CD14-positive monocyte (primary cell): ENCODE measurements at regions not wholly inside any gene's neighbourhood (a gene's known extent, or its start where the extent isn't known, plus 50 kb on each side); places are given as distances from the start of the nearest gene placed in this dataset.

Experiments
- DNase-seq, 3 donors: peaks; one replicate each; pipeline ENCODE4 v3.0.0-alpha.2; 2011 to 2022
- H2AFZ ChIP-seq: 2 replicates; pipeline ENCODE4 v1.6.0; 2012; ENCODE audit warnings: mild to moderate bottlenecking, low read depth, low read length, inconsistent platforms; ENCODE audit not compliant: insufficient read depth, poor library complexity, severe bottlenecking
- H3K27ac ChIP-seq, 2 donors: 1 replicate in 1 of 2; 2 replicates in 1 of 2; pipeline ENCODE4 v1.5.1; 2012 to 2013; ENCODE audit warnings: low read length in 2 of 2, control low read depth in 1 of 2, inconsistent platforms in 1 of 2, low read depth in 1 of 2, mild to moderate bottlenecking in 1 of 2
- H3K27me3 ChIP-seq, 2 donors: one replicate each; pipeline versions ENCODE4 v1.6.0 to v1.6.1; 2011 to 2013; ENCODE audit warnings: low read length in 2 of 2; ENCODE audit not compliant: control insufficient read depth in 2 of 2, insufficient read depth in 2 of 2
- H3K36me3 ChIP-seq, 2 donors: replicated peaks in 1 of 2; 1 replicate in 1 of 2; 2 replicates in 1 of 2; pipeline versions ENCODE4 v1.5.1 to v1.6.1; 2012 to 2013; ENCODE audit warnings: low read length in 2 of 2, control low read depth in 1 of 2, inconsistent platforms in 1 of 2, mild to moderate bottlenecking in 1 of 2; ENCODE audit not compliant: insufficient read depth in 2 of 2, control insufficient read depth in 1 of 2
- H3K4me1 ChIP-seq, 2 donors: 1 replicate in 1 of 2; 2 replicates in 1 of 2; pipeline versions ENCODE4 v1.5.1 to v1.6.1; 2012 to 2013; ENCODE audit warnings: low read length in 2 of 2, control low read depth in 1 of 2, inconsistent platforms in 1 of 2, mild to moderate bottlenecking in 1 of 2, moderate library complexity in 1 of 2; ENCODE audit not compliant: insufficient read depth in 2 of 2, control insufficient read depth in 1 of 2
- H3K4me2 ChIP-seq: replicated peaks from 2 replicates; pipeline ENCODE3; 2012; ENCODE audit warnings: low read length, moderate library complexity, mild to moderate bottlenecking; ENCODE audit not compliant: poor library complexity, severe bottlenecking; ENCODE audit errors: extremely low read depth
- H3K4me3 ChIP-seq, 3 experiments: fragments of 200-600 bp in 1 of 3; sonication (generic) in 1 of 3; replicated peaks in 1 of 3; 1 replicate in 2 of 3; 2 replicates in 1 of 3; pipeline ENCODE4 v1.5.1; 2011 to 2013; ENCODE audit warnings: low read length in 3 of 3, mild to moderate bottlenecking in 3 of 3, control low read depth in 2 of 3, low read depth in 2 of 3, inconsistent platforms in 1 of 3, moderate library complexity in 1 of 3
- H3K79me2 ChIP-seq: 2 replicates; pipeline ENCODE4 v1.6.0; 2012; ENCODE audit warnings: mild to moderate bottlenecking, control low read depth, inconsistent platforms, low read length, moderate library complexity; ENCODE audit not compliant: insufficient read depth
- H3K9ac ChIP-seq: 2 replicates; pipeline ENCODE4 v1.6.0; 2017; ENCODE audit warnings: low read length, mild to moderate bottlenecking; ENCODE audit not compliant: insufficient read depth, poor library complexity, severe bottlenecking
- H3K9me3 ChIP-seq, 2 donors: replicated peaks in 1 of 2; 1 replicate in 1 of 2; 2 replicates in 1 of 2; pipeline versions ENCODE4 v1.5.1 to v1.6.1; 2012 to 2013; ENCODE audit warnings: low read length in 2 of 2, control low read depth in 1 of 2; ENCODE audit not compliant: control insufficient read depth in 1 of 2, insufficient read depth in 1 of 2
- H4K20me1 ChIP-seq: 2 replicates; pipeline ENCODE4 v1.6.0; 2012; ENCODE audit warnings: mild to moderate bottlenecking, low read length, control low read depth, moderate library complexity; ENCODE audit not compliant: insufficient read depth
- H3K27ac Mint-ChIP-seq, 7 donors: one replicate each; pipeline ENCODE4 v1.8.0; 2020; ENCODE audit warnings: mild to moderate bottlenecking in 7 of 7, mixed read lengths in 7 of 7, moderate library complexity in 6 of 7, inconsistent platforms in 2 of 7
- H3K27me3 Mint-ChIP-seq, 3 donors: one replicate each; pipeline ENCODE4 v1.8.0; 2021 to 2022; ENCODE audit warnings: low read depth in 3 of 3, mild to moderate bottlenecking in 3 of 3, mixed read lengths in 3 of 3, moderate library complexity in 3 of 3, inconsistent platforms in 1 of 3
- H3K36me3 Mint-ChIP-seq, 2 donors: one replicate each; pipeline ENCODE4 v1.8.0; 2020; ENCODE audit warnings: mixed read lengths in 2 of 2, inconsistent platforms in 1 of 2, mild to moderate bottlenecking in 1 of 2
- H3K4me1 Mint-ChIP-seq: one replicate; pipeline ENCODE4 v1.8.0; 2020; ENCODE audit warnings: mild to moderate bottlenecking, mixed read lengths
- H3K4me3 Mint-ChIP-seq, 2 donors: one replicate each; pipeline ENCODE4 v1.8.0; 2020; ENCODE audit warnings: mild to moderate bottlenecking in 2 of 2, mixed read lengths in 2 of 2, moderate library complexity in 1 of 2
- H3K9me3 Mint-ChIP-seq, 7 donors: one replicate each; pipeline ENCODE4 v1.8.0; 2020 to 2022; ENCODE audit warnings: mixed read lengths in 7 of 7, mild to moderate bottlenecking in 6 of 7, moderate library complexity in 6 of 7, inconsistent platforms in 2 of 7
- WGBS: methylation state at CpG from one replicate; pipeline ENCODE4 v1.1.5; 2013; ENCODE audit warnings: missing lambda C conversion rate; ENCODE audit not compliant: insufficient coverage; 5-methylcytosine and 5-hydroxymethylcytosine counted together
- intact Hi-C, 2 donors: fragments of 100-400 bp; cut with micrococcal nuclease; formaldehyde crosslinking; loops; one replicate each; pipeline versions ENCODE4 v1.15.0 to v1.15.1; 2023
- TF ChIP-seq, protein P1 (sequence below): fragments of 200-600 bp; IDR thresholded peaks from one replicate; pipeline ENCODE4 v1.8.0; 2022; ENCODE audit warnings: antibody characterized with exemption, mild to moderate bottlenecking

DNA sequence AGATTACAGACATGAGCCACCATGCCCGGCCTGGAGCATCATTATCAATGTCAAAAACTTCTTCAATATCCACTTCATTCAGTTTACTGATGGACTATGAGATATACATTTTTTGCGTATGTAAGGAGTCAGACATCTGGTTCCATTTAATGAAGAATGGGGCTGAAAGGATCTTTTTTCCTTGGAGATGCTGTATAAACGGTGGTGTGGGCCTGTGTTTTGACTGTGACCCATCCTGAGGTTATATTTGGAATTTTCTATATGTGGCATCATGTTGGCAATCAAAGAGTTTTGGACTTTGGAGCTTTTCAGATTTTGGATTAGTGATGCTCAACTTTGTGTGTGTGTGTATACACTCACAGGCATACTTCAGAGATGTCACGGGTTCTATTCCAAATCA, 85.7 kb upstream of the FBXL17 start:
- H3K27ac ChIP-seq: no peak overlapping the region
- Mint-ChIP-seq H3K4me3 (no peak overlapping the region), H3K27me3 (peaks cover 0 to 2% (median 2%) of the 10 kb centered on the region in 3 donors), H3K4me1 (no peaks in the 10 kb centered on the region), H3K27ac (no peak overlapping the region), H3K9me3 (peaks cover 3 to 21% (median 9%) of the 10 kb centered on the region in 7 donors), H3K36me3 (no peaks in the 10 kb centered on the region)
- no peaks in the 10 kb centered on the region for H3K36me3 ChIP-seq
- no peaks in the 10 kb centered on the region for H4K20me1 ChIP-seq
- H3K27me3 ChIP-seq: no peaks in the 10 kb centered on the region
- no peak for DNase-seq
- 100% methylated on average over 2 of the region's 4 CpGs for WGBS
- peaks cover 9 to 10% of the 10 kb centered on the region in 2 donors for H3K9me3 ChIP-seq
- intact Hi-C loops: no loop called here
- no peaks in the 10 kb centered on the region for H3K79me2 ChIP-seq
- H3K4me1 ChIP-seq: no peaks in the 10 kb centered on the region
- TF ChIP-seq, protein P1, sequence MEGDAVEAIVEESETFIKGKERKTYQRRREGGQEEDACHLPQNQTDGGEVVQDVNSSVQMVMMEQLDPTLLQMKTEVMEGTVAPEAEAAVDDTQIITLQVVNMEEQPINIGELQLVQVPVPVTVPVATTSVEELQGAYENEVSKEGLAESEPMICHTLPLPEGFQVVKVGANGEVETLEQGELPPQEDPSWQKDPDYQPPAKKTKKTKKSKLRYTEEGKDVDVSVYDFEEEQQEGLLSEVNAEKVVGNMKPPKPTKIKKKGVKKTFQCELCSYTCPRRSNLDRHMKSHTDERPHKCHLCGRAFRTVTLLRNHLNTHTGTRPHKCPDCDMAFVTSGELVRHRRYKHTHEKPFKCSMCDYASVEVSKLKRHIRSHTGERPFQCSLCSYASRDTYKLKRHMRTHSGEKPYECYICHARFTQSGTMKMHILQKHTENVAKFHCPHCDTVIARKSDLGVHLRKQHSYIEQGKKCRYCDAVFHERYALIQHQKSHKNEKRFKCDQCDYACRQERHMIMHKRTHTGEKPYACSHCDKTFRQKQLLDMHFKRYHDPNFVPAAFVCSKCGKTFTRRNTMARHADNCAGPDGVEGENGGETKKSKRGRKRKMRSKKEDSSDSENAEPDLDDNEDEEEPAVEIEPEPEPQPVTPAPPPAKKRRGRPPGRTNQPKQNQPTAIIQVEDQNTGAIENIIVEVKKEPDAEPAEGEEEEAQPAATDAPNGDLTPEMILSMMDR: no peak
- H2AFZ ChIP-seq: no peak overlapping the region
- no peak overlapping the region for H3K4me3 ChIP-seq
- no peak overlapping the region for H3K4me2 ChIP-seq
- no peak overlapping the region for H3K9ac ChIP-seq

DNA sequence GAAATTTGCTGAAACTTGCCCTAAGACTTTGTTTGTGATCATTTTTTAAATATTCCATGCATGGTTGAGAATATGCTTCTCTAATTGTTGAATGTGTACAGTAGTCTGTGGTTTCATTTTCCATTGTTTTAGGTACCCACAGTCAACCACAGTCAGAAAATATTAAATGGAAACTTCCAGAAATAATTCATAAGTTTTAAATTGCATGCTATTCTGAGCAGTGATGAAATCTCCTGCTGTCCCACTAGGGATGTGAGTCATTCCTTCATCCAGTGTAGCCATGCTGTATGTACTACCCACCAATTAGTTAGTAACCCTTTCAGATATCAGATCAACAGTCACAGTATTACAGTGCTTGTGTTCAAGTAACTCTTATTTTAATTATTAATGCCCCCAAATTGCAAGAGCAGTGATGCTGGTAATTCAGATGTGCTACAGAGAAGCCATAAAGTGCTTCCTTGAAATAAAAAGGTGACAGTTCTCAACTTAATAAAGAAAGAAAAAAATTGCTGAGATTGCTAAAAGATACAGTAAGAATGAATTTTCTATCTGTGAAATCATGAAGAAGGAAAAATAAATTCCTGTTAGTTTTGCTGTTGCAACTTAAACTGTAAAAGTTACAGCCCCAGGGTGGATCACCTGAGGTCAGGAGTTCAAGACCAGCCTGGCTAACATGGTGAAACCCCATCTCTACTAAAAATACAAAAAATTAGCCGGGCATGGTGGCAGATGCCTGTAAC, 79.9 kb upstream of the FBXL17 start:
- H2AFZ ChIP-seq: no peak overlapping the region
- no peak overlapping the region for H3K4me3 Mint-ChIP-seq
- H3K36me3 Mint-ChIP-seq: no peaks in the 10 kb centered on the region
- intact Hi-C loops: no loop called here
- H3K4me1 Mint-ChIP-seq: no peaks in the 10 kb centered on the region
- H3K9ac ChIP-seq: no peak overlapping the region
- no peaks in the 10 kb centered on the region for H4K20me1 ChIP-seq
- H3K27me3 ChIP-seq: no peaks in the 10 kb centered on the region
- no peaks in the 10 kb centered on the region for H3K4me1 ChIP-seq
- peaks cover 0 to 2% (median 2%) of the 10 kb centered on the region in 3 donors for H3K27me3 Mint-ChIP-seq
- no peak overlapping the region for H3K4me2 ChIP-seq
- H3K36me3 ChIP-seq: no peaks in the 10 kb centered on the region
- H3K27ac ChIP-seq: no peak overlapping the region
- no peak for DNase-seq
- WGBS: no CpG with 5 or more reads among the region's 1 CpG
- no peak overlapping the region for H3K27ac Mint-ChIP-seq
- no peaks in the 10 kb centered on the region for H3K9me3 ChIP-seq
- H3K79me2 ChIP-seq: no peaks in the 10 kb centered on the region
- TF ChIP-seq, protein P1: no peak
- no peak overlapping the region for H3K4me3 ChIP-seq
- H3K9me3 Mint-ChIP-seq: peaks cover 0 to 4% (median 3%) of the 10 kb centered on the region in 7 donors
